Ovary (tissue), 7 donors: ENCODE measurements at regions not wholly inside any gene's neighbourhood (a gene's known extent, or its start where the extent isn't known, plus 50 kb on each side); places are given as distances from the start of the nearest gene placed in this dataset.

Experiments
- DNase-seq, 5 donors: peaks; one replicate each; pipeline ENCODE4 v3.0.0-alpha.2; 2019 to 2020
- H3K27ac ChIP-seq, 2 donors: fragments of 200-600 bp; one replicate each; pipeline versions ENCODE4 v1.5.1 to v1.8.0; 2019 to 2022
- H3K27me3 ChIP-seq: fragments of 200-600 bp; one replicate; pipeline ENCODE4 v1.8.0; 2022
- H3K36me3 ChIP-seq: fragments of 200-600 bp; sonication (generic); one replicate; pipeline ENCODE4 v1.5.1; 2019
- H3K4me1 ChIP-seq: one replicate; pipeline ENCODE4 v1.8.1; 2013; ENCODE audit warnings: mild to moderate bottlenecking, moderate library complexity; ENCODE audit not compliant: insufficient read depth
- H3K4me3 ChIP-seq: fragments of 200-600 bp; sonication (generic); one replicate; pipeline ENCODE4 v1.5.1; 2017
- H3K9me3 ChIP-seq, 2 donors: fragments of 200-600 bp in 1 of 2; sonication (generic) in 1 of 2; one replicate each; pipeline versions ENCODE4 v1.5.1 to v1.8.1; 2013 to 2019; ENCODE audit warnings: mild to moderate bottlenecking in 1 of 2, moderate library complexity in 1 of 2
- EP300 ChIP-seq: sonication (generic); formaldehyde crosslinking; IDR thresholded peaks from one replicate; pipeline ENCODE4 v1.6.1; 2017; ENCODE audit warnings: antibody characterized with exemption
- POLR2A ChIP-seq: fragments of 450-650 bp; IDR thresholded peaks from one replicate; pipeline ENCODE4 v1.6.1; 2017; ENCODE audit warnings: antibody characterized with exemption, mild to moderate bottlenecking, moderate library complexity
- WGBS, 3 donors: extraction: QIAGEN DNeasy Blood & Tissue Kit in 1 of 3; methylation state at CpG; one replicate each; pipeline versions ENCODE4 v1.1.5 to v1.1.7; 2013 to 2017; 5-methylcytosine and 5-hydroxymethylcytosine counted together
- intact Hi-C, 4 donors: fragments of 100-400 bp; cut with DNase I; formaldehyde crosslinking; loops; one replicate each; pipeline versions ENCODE4 v1.11.0 to v1.15.1; 2022 to 2023
- TF ChIP-seq, protein P1 (sequence below), 3 donors: fragments of 450-650 bp in 2 of 3; fragments of 200-600 bp in 1 of 3; IDR thresholded peaks; one replicate each; pipeline versions ENCODE4 v1.5.1 to v1.8.0; 2016 to 2022; ENCODE audit warnings: antibody characterized with exemption in 3 of 3, mild to moderate bottlenecking in 1 of 3
- donor health status: DM: no; HTN: no; CAD: no; lungs with moderate emphysema.
- donor health status: DM: no; HTN: no; CAD: no.
- donor health status: Bipolar disorder and iron deficiency.
- donor health status: DM: no; HTN: no; CAD: no.
- donor health status: DM: yes; HTN: yes; CAD: no.

DNA sequence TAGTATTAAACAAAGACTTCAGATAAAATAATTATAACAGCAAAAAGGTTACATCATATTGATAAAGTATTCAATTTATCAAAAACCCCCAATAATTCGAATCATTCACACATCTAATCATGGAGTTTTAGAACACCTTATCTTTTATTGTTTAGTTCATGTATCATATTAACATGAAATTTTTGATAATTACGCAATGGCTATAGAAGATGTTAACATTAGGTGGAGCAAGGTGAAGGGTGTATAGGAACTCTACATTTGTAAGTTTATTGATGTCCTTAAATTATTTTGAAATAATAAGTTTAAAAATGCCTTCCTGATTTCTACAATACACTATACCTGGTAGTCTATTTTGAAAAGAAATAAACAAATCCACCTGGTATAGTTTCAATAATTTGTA is 696.5 kb upstream of the BCHE start:
- 74 to 88% (median 78%) methylated on average over 2 of the region's 2 CpGs for WGBS, 3 donors
- Histone ChIP-seq H3K27ac (no peak overlapping the region), H3K4me1 (no peaks in the 10 kb centered on the region), H3K36me3 (no peaks in the 10 kb centered on the region), H3K4me3 (no peak overlapping the region), H3K9me3 (no peaks in the 10 kb centered on the region), H3K27me3 (no peaks in the 10 kb centered on the region)
- no peak for DNase-seq
- intact Hi-C loops: no loop called here
- TF ChIP-seq, protein P1, sequence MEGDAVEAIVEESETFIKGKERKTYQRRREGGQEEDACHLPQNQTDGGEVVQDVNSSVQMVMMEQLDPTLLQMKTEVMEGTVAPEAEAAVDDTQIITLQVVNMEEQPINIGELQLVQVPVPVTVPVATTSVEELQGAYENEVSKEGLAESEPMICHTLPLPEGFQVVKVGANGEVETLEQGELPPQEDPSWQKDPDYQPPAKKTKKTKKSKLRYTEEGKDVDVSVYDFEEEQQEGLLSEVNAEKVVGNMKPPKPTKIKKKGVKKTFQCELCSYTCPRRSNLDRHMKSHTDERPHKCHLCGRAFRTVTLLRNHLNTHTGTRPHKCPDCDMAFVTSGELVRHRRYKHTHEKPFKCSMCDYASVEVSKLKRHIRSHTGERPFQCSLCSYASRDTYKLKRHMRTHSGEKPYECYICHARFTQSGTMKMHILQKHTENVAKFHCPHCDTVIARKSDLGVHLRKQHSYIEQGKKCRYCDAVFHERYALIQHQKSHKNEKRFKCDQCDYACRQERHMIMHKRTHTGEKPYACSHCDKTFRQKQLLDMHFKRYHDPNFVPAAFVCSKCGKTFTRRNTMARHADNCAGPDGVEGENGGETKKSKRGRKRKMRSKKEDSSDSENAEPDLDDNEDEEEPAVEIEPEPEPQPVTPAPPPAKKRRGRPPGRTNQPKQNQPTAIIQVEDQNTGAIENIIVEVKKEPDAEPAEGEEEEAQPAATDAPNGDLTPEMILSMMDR (IDR thresholded peaks at IDR 0.05): no peak
- TF ChIP-seq POLR2A (no peak), EP300 (no peak)

- TF ChIP-seq POLR2A: no peak
- intact Hi-C loops: no loop called here
- DNase-seq: no peak
- H3K27me3 ChIP-seq: no peaks in the 10 kb centered on the region
- H3K27ac ChIP-seq: no peak overlapping the region
- no peaks in the 10 kb centered on the region for H3K9me3 ChIP-seq
- H3K4me1 ChIP-seq: no peaks in the 10 kb centered on the region
- no peaks in the 10 kb centered on the region for H3K36me3 ChIP-seq
- no peak overlapping the region for H3K4me3 ChIP-seq
These were observed 694.5 kb upstream of the BCHE start for GRCh38 chr3:166531730-166532129.

GRCh38 chr3:166527325-166527724 is 690.1 kb upstream of the BCHE start:
- Histone ChIP-seq H3K9me3 (no peaks in the 10 kb centered on the region), H3K27me3 (no peaks in the 10 kb centered on the region), H3K27ac (no peak overlapping the region), H3K4me3 (no peak overlapping the region), H3K36me3 (no peaks in the 10 kb centered on the region), H3K4me1 (no peaks in the 10 kb centered on the region)
- intact Hi-C loops: no loop called here
- WGBS, 3 donors: 24 to 39% (median 36%) methylated on average over 2 of the region's 2 CpGs
- TF ChIP-seq POLR2A (no peak), EP300 (no peak)
- TF ChIP-seq, protein P1 (IDR thresholded peaks at IDR 0.05): no peak
- DNase-seq: no peak

GRCh38 chr3:166526881-166527280 is 689.7 kb upstream of the BCHE start:
- intact Hi-C loops: no loop called here
- H3K4me3 ChIP-seq: no peak overlapping the region
- H3K27me3 ChIP-seq: no peaks in the 10 kb centered on the region
- 64 to 79% (median 73%) methylated on average over 2 of the region's 2 CpGs for WGBS, 3 donors
- no peaks in the 10 kb centered on the region for H3K36me3 ChIP-seq
- no peaks in the 10 kb centered on the region for H3K9me3 ChIP-seq
- H3K27ac ChIP-seq: no peak overlapping the region
- H3K4me1 ChIP-seq: no peaks in the 10 kb centered on the region
- DNase-seq: no peak
- no peak for TF ChIP-seq EP300

DNA sequence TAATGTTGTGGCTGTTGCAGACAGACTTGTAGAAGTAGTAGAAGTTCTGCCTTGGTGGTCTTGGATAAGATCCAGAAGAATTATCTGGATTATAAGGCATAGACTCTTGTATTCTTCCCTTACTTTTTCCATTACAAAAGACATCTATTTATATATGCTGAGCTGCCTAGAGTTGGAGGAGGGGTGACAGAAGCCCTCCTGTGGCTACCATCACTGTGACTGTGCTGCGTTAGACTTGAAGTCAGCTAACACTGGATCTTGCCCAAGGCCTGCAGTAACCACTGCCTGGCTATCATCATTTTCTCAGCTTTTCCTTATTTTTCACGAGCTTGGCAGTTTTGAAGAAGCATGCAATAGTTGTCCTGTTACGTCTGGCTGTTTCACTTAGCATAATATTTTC is 684.8 kb upstream of the BCHE start:
- H3K4me3 ChIP-seq: no peak overlapping the region
- intact Hi-C loops: no loop called here
- DNase-seq: no peak
- H3K27ac ChIP-seq: no peak overlapping the region
- no peaks in the 10 kb centered on the region for H3K27me3 ChIP-seq
- WGBS, 3 donors: 57 to 69% (median 67%) methylated on average over 3 of the region's 3 CpGs
- TF ChIP-seq, protein P1 (IDR thresholded peaks at IDR 0.05): no peak
- H3K36me3 ChIP-seq: no peaks in the 10 kb centered on the region
- H3K9me3 ChIP-seq: no peaks in the 10 kb centered on the region
- no peaks in the 10 kb centered on the region for H3K4me1 ChIP-seq

- Histone ChIP-seq H3K36me3 (no peaks in the 10 kb centered on the region), H3K4me3 (no peak overlapping the region), H3K27me3 (no peaks in the 10 kb centered on the region), H3K4me1 (no peaks in the 10 kb centered on the region), H3K9me3 (no peaks in the 10 kb centered on the region), H3K27ac (no peak overlapping the region)
- WGBS, 3 donors: 66 to 88% (median 74%) methylated on average over 2 of the region's 2 CpGs
- intact Hi-C loops: no loop called here
- TF ChIP-seq, protein P1 (IDR thresholded peaks at IDR 0.05): no peak
- DNase-seq: no peak
These were observed 682.2 kb upstream of the BCHE start for GRCh38 chr3:166519443-166519842.
